ENCODE measurements at regions not wholly inside any gene's neighbourhood (a gene's known extent, or its start where the extent isn't known, plus 50 kb on each side); places are given as distances from the start of the nearest gene placed in this dataset.
"Not testable (repeated sequence)": the region's sequence is repeated elsewhere in the genome, so short reads cannot be mapped to it uniquely, and the experiment has no call there.

DNA sequence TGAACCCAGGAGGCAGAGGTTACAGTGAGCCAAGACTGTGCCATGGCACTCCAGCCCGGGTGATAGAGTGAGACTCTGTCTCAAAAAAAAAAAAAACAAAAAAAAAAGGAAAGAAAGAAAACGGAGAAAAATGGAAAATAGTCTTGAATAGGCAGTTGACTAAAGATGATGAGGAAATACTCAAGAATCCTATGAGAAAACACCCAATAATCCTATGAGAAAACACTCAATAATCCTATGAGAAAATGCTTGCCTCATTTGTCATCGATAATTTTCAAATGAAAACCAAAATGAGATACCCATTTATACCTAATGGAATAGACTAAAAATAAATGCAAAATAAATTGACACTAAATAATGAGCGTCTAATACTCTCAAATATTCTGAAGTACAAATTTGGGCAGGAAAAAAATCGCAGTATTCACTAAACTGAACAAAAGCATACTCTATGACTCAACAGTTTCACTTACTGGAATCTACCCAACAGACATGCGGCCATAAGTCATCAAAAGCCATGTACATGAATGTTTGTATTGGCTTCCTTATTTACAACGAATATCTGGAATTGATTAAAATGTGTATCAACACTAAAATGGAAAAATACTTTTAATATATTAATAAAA, 733.9 kb upstream of the CHRM3 start:
- no peak for DNase-seq (ENCODE audit: low read depth)

DNA sequence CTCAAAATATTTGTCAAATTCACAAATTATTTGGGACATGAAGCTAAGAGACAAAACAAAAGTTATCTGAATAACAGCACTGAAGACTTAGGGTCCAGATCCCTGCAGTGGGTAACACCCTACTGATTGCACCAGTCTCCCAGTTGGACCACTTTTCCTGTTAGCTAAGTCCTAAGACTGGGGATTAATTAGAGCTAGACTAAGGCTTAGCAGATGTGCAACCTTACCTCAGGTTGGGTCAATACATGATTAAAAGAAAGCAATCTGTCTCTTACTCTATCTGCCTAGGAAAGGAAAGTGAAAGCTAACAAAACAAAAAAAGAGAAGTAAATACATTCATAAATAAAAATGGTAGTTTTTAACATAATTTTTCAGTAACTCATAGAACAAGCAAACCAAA, 737.2 kb upstream of the CHRM3 start:
- no peak for DNase-seq (ENCODE audit: low read depth)

DNA sequence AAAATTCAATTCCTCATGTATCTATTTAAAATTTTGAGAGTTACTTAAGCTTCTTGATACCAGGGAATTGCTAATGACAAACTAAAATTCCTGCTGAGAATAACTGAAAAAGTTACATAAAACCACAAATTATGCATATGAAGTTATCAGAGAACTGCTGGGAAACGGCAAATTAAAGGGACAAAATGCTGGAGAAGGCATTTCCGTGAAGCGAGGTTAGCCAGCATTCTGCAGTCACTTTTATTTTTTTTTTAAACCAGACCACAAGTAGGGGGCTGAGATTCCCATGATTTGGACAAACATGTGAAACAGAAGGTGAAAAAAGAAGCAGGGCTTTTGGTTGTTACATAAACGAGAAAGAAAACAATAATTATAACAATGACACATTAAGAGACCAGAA, 737.6 kb upstream of the CHRM3 start:
- no peak for DNase-seq (ENCODE audit: low read depth)

DNA sequence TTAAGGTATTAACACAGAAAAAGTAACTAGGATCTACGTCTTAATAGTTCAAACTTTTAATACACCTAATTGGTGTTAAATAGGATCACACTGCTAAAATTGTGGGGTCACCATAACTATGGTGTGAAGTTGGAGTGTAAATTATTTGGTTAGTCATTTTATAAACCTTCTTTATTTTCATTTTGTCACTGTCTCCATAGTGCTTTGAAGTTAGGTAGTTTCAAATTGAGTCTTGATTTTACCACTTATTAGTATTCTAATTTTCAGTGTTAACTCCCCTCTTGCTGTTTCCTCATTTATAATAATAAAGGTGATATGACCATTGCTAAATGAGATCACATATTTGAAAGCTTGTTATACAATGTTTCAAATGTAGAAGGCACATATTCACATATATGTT, 738.1 kb upstream of the CHRM3 start:
- DNase-seq (ENCODE audit: low read depth), result no peak

DNA sequence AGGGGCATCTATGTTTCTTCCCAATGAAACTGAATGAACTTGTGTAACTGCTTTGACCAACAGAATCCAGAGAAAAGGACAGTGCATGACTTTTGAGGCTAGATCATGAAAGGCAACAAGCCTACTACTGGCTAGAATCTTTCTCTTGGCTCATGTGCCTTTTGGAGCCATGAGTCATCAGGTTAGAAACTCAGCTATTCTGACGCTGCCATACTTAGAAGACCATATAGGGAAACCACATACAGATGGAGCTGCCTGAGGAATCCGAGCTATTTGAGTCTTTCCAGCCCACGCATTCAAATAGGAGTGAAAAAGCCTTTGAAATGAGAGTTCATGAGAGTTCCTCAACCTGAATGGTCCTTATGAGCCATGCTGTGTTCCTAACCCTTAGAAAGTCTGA, 738.5 kb upstream of the CHRM3 start:
- no peak for DNase-seq (ENCODE audit: low read depth)

DNA sequence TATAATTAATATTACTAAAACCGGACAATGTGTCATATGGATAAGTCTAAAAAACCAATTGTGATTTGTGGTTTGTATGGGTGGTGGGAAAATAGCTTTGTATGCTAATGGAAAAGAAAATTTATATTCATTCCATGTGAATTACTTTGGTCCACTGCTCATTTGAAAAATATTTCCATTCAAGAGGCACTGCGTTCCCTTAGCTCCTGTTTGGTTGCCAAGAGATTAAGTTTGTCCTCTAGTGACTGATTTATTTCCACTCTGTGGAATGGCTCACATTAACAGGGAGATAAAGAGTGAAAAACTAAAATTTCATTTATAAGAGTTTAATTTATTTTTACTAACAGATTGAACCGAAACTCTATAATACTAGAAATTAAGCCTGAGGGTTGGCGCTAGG, 744.1 kb upstream of the CHRM3 start:
- no peak for DNase-seq (ENCODE audit: low read depth)

DNA sequence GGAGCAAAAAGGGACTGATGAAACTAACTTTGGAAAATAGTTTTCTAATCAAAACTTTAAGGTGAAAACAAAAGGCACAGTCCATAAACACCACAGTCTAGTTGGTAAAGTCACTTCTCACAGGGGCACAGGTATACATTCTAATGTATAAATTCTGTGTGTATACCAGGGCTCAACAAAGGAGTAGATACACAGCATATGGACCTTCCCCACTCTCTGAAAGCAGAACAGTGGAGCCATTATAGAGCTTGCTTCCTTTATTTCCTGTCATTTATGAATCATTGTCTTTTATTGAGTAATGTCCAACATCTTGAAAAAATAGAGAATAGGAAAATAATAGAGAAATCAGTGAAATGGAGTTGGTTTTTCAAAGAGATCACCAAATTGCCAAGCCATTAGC, 746.5 kb upstream of the CHRM3 start:
- DNase-seq (ENCODE audit: low read depth), result no peak

DNA sequence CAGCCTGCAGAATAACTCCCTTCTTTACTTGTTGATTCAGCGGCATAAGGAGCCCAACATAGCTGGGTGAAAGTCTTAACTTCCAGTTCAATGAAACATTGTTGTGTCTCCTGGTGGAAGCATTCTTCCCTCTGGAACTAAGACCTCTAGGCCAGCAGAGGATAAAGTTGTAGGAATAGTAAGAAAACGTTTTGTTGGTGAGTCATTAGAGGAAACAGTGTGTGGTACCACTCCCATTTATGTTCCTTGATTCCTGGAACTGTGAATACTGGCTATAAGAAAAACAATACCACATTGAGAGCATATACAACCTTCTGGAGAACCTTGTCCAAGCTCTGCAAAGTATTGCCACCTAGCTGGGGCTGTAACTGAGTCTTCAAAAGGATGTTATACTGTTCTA, 737.4 kb upstream of the ZP4 start:
- no peak for DNase-seq (ENCODE audit: low read depth)

DNA sequence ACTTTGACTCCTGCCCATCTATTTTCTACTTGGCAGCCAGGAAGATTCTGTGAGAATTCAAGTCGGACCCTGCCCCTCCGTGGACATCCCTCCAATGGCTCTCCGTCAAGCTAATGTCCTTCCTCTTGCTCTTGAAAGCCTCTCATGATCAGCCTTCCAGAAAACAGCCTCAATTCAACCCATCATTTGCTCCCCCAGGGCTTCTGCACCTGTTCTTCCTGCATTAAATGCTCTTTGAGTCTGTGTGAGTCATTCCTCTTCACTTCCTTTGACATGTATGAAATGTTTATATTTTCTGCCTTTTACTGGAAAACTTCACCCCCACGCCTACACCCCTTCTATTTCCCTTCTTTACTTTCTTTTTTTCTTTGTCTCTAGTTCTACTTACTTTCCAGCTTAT, 734.1 kb upstream of the ZP4 start:
- DNase-seq (ENCODE audit: low read depth), result no peak

DNA sequence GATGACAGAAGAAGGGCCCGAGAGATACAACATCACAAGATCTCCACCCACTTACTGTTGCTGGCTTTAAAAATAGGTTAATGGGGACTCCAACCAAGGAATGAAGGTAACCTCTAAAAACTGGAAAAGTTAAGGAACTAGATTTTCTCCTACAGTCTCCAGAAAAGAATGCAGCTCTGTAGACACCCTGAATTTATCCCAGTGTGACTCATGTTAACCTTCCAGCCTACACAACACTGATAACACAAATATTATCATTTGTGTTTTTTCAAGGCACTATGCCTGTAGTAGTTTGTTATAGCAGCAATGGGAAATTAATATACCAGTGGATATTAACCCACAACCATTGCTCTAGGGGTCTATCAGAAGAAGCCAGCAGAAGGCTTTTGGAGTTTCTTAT, 730.7 kb upstream of the ZP4 start:
- DNase-seq (ENCODE audit: low read depth), result no peak

DNA sequence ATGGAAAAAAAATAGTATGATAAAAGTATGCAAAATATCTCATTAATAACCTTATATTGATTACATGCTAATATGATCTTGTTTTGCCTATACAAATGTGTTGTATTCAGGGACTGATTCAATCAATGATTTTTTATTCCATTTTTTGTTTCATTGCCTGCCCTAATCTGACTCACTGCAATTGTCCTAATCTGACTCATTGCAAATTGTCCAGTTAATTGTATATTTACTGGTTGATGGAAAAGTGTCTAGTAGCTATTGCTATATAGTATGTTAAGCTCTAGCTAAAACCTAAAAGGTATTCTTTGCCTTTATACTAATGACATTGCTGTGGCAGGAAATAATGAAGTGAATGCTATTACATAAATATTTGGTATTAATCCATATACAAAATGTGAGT, 728.9 kb upstream of the ZP4 start:
- DNase-seq (ENCODE audit: low read depth), result no peak

DNA sequence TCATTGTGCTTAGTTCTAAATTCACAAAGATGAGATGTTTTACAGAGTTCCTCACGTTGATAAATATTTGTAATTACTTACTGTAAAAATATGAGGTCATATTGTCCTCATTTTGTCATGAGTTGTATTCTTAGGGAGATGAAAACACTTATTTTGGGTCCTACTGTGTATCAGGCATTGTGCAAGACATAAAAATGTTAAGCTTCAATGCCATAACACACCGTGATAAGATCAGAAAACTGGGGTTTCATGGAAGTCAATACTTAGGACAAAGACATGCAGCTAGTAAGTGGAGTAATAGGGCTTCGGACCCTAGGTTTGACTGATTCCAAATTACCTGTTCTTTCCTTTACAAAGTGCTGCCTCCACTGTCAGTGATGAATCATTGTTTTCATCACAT, 720.7 kb upstream of the ZP4 start:
- no peak for DNase-seq (ENCODE audit: low read depth)

DNA sequence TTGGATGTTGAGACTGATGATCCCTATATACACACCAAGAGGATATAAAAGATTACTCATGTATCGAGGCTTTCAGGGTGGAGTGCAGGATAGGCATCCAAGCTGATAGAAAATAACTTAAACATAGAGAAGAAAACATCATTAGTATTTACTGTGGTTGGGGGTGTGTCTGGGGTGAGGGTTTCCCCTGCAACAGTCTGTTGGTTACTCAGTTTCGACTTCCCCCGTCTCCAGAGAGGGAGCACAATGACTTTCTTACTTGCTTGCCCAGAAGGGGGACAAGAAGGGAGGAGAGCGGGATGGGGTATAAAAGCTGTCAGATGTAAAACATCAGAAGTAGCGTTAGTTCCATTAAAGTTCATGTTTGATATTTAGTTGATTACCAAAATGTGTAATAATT, 717.4 kb upstream of the ZP4 start:
- no peak for DNase-seq (ENCODE audit: low read depth)

DNA sequence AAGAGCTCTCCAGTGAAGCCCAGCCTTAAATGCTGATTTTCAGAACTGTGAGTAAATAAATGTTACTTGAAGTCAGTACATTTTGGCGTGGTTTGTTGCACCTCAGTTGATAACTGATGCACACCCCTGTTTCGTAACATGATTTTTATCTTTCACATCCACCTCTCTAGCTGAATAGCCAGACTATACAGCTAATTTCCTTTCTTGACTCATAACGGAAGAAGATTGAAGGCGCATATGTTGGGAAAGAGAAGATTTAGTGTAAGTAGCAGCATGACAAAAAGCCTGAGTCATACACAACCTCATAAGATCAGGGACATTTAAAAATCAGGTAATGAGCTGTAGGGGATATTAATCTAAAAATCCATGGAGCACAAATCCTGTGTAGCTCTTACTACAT, 716.2 kb upstream of the ZP4 start:
- DNase-seq (ENCODE audit: low read depth), result no peak

DNA sequence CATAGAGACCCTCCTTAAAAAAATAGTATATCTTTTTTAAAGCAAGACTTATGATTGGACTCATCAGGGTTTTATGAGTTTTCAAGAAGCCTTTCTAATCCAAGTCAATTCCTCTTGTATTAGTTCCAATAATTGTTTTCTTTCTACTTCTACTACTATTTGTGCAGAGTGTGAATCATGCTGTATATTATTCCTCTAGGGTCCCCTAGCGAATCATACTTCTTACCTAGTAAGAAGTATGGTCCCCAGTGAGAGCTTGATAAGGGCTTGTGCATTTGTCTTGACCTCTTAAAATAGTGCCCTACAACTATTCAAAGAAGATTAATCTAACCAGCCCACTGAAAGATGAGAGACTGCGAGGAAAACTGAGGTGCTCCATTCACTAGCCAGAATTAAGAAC, 715.7 kb upstream of the ZP4 start:
- DNase-seq (ENCODE audit: low read depth), result no peak

DNA sequence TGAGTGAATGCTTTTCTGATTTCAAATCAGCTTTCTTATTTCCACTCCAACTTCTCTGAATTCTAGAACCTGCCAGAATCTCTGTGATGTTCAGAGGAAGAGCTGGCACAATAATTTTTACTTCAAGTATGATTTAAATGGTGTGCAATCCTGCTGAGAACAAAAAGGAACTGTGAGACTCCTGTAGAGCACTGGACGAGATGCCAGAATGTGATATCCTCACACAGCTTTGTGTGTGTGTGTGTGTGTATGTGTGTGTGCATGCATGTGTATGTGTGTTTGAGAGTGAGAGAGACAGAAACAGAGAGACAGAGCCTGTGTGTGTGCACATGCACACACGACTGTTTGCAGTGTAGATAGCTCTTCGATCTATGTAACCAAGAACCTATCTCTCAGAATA, 713.6 kb upstream of the ZP4 start:
- no peak for DNase-seq (ENCODE audit: low read depth)

DNA sequence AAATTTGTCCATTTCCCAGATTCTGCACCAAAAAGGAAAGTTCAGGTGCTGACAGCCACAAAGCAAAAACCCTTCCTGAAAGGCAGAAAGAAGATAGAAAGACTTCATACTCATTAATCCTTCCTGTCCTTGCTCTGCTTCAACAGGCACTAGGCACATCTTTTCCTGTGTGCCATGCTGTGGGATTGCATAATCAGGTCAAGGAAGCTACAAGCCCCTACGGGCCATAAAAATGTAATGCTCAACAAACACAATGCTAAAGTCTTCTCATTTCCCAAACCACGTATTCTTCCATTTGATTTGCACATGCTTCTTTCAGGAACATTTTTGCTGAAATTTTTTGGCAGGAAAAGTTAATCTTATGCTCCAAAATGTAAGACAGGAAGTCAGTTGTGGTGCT, 710.9 kb upstream of the ZP4 start:
- DNase-seq (ENCODE audit: low read depth), result not testable (repeated sequence)

DNA sequence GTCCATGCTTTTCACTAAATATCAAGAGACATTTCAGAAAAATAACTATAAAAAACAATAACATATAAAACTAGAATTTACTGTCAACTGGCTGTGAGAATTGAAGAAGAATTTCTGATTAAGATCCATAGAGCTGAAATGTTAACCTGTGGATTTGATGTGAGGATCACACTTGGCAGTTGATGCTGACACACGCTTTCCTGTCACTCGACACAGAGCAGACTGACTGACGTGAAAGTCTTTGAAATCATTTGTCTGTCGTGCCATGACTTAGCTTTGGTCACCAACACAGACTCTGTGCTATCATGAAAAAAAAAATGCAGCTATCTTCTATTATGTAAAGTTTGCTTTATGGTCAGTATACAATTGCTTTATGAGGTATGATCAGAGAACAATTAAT, 706.0 kb upstream of the ZP4 start:
- DNase-seq (ENCODE audit: low read depth), result no peak

DNA sequence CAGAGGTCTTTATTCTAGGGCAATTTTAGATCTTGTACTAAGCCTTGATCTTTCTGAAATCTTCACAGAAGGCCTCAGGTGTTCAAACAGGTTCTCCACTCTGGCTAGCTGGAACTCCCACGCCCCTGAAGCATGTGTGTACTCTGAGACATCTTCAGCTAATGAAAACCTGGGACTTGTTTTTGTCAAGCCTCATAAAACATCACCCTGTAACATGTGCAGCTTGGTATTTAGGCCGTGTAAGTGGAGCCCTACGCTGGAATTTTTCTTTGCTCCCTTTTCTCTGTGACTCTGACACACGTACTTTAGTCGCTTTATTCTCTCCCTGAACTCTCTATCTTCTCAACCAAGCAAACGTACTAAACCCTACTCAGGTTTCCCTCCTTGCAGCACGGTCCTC, 701.9 kb upstream of the ZP4 start:
- no peak for DNase-seq (ENCODE audit: low read depth)

DNA sequence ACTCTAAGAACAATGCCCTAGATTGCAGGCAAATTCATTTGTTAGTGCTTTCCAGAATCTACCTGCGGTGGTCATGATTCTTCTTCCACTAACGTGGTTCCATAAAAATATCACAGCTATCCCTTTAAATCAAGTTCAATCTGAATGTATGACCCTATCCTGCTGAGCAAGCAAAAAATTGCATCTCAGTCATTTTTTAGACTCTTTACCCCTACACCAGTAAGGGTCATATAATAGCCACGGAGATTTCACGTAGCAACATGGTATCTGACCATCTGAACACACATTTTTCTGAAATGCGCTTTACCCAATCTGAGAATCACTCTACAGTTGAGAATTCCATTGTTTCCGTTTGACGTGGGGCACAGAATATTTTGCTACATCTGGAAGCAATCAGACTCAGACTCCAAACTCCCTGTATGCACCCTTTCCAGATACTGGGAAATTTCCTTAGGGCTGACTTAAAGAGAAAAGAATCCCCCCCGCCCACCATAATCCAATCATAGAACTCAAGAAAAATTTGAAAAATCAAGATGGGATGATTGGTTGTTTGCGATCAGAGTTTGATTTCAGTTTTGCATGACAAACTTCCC, 699.2 kb upstream of the ZP4 start:
- DNase-seq (ENCODE audit: low read depth), result no peak

DNA sequence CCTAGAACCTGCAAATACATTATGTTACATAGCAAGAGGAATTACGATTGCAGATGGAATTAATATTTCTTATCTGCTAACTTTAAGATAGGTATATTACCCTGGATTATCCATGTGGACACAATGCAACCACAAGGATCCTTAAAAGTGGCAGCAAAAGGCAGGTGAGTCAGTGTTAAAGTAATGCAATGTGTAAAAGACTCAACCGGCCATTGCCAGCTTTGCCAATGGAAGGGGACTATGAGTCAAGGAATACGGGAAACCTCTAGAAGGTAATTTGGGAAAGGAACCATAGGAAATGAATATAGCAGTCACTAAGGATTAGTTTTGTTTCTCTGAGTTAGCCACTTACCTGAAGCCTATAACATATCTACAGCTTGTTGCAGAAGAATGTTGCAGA, 692.1 kb upstream of the ZP4 start:
- no peak for DNase-seq (ENCODE audit: low read depth)

DNA sequence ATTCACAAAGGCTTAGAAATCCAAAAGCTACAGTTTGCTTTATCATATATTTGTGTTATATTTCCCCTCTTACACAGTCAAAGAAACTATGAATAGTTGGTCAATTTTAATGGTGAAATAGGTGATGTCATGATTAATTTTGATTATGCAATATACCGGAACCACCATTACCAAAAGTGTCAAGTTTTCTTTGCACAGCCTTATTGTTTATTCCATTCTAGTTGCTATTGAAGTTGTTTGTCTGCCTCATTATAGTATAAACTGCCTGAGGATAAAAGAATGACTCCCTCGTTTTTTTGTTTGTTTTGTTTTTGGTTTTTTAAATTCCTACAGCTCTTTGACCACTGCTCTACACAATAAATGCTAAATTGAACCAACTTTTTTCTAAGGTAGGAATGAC, 690.6 kb upstream of the ZP4 start:
- no peak for DNase-seq (ENCODE audit: low read depth)

DNA sequence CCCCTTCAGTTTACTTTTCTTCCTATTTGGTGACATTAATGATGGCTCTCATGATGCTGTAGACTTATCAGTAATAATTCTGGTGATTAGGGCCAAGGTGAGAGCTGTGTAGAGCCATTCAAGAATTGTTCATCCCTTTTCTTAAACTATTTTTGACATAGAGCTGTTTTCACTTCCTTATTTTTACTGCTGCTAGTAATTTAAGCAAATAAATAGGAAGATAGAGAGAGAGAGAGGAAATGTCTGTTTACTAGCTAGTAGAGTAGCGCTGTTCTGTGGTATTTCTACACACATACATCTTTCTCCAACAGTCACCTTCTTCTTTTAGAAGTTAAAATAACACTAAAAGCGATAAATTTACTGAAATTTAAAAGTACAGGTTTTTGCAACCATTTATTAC, 678.0 kb upstream of the ZP4 start:
- DNase-seq (ENCODE audit: low read depth), result no peak

DNA sequence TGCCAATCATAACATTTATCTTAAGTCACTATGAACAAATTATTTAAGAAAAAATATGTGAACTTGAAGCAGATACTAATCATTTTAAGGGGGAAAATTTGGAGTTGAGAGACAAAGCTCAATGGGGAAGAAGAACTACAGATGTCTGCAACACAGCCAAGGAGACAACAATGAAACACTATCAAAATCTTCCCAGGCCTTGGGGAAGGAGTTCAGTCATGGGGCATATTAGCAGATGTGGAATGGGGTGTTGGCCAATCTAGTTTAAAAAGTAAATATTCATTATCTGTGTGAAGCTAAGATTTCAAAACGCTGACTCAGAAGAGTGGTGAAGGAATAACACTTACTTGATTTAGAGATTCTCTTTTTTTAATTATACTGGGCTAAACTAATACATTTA, 671.6 kb upstream of the ZP4 start:
- no peak for DNase-seq (ENCODE audit: low read depth)

DNA sequence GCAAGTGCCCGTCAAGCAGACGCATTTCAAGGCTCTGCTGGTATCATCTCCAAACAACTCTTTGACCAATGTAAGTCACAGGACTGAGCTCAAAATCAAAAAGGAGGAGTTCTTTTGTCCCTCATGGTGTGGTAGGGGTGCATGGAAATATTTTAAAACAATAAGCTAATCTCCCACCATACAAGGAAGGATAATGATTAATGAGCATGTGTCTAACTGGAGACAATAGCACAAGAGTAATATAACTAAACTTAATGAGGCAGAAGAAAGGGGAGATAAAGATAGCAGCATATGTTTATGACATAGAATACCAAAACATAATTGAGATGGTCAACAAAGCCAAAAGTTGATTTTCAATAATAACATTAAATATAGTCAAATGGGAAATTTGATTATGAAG, 668.0 kb upstream of the ZP4 start:
- no peak for DNase-seq (ENCODE audit: low read depth)
